Spleen (tissue), 7 donors: ENCODE measurements at regions not wholly inside any gene's neighbourhood (a gene's known extent, or its start where the extent isn't known, plus 50 kb on each side); places are given as distances from the start of the nearest gene placed in this dataset.

Experiments used
- CTCF ChIP-seq, 11 experiments: fragments of 200-600 bp in 7 of 11; fragments of 450-650 bp in 4 of 11; sonication (generic) in 4 of 11; IDR thresholded peaks in 8 of 11; conservative IDR thresholded peaks in 3 of 11; 1 replicate in 7 of 11; 2 replicates in 4 of 11; pipeline versions ENCODE4 v1.4.0 to v1.8.0; 2016 to 2021; ENCODE audit warnings: antibody characterized with exemption in 11 of 11, inconsistent platforms in 4 of 11, mild to moderate bottlenecking in 1 of 11
- POLR2A ChIP-seq, 3 donors: fragments of 450-650 bp; IDR thresholded peaks; one replicate each; pipeline ENCODE4 v1.5.1; 2017; ENCODE audit warnings: antibody characterized with exemption in 3 of 3, mild to moderate bottlenecking in 1 of 3
- POLR2AphosphoS5 ChIP-seq, 3 donors: sonication (generic); formaldehyde crosslinking; IDR thresholded peaks; one replicate each; pipeline ENCODE4 v1.5.1; 2017; ENCODE audit warnings: antibody characterized with exemption in 3 of 3
- donor health status: DM: no; HTN: no; CAD: no; lungs with moderate emphysema.
- donor health status: DM: no; HTN: no; CAD: no.
- donor health status: DM: no; HTN: no; CAD: no.

GRCh38 chr2:121905201-121905600, 149.8 kb downstream of the TSN start:
- no peak for TF ChIP-seq CTCF (IDR thresholded peaks at IDR 0.05 in 8 of 11, conservative IDR thresholded peaks at IDR 0.05 in 3 of 11)
- TF ChIP-seq POLR2A (IDR thresholded peaks at IDR 0.05), result no peak
- no peak for TF ChIP-seq POLR2AphosphoS5 (IDR thresholded peaks at IDR 0.05)
